ENCODE measurements at regions not wholly inside any gene's neighbourhood (a gene's known extent, or its start where the extent isn't known, plus 50 kb on each side); places are given as distances from the start of the nearest gene placed in this dataset.

- no peak for DNase-seq
Measured at GRCh38 chr5:129821477-129822131, 73.7 kb downstream of the MINAR2 start.

DNA sequence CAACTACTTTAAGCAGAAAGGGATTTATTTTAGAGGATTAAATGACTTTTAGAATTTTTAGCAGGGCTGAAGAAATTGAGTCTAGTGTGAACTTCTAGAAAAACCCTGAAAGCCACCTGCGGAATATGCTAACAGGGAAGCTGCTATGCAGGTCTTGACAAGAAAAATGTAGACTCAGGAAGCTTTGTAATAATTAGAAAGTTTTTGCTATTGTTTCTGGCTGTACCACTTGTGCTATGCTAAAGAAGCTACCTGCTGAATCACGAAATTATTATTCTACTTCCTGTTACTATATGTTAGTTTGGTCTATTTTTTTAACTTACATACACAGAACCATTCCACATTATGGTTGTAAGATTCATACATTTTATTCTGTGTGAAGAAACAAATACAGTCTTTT lies 74.0 kb upstream of the CHSY3 start:
- DNase-seq, result no peak

- DNase-seq, result no peak
Measured at GRCh38 chr5:129836321-129836720, 67.9 kb upstream of the CHSY3 start.

DNA sequence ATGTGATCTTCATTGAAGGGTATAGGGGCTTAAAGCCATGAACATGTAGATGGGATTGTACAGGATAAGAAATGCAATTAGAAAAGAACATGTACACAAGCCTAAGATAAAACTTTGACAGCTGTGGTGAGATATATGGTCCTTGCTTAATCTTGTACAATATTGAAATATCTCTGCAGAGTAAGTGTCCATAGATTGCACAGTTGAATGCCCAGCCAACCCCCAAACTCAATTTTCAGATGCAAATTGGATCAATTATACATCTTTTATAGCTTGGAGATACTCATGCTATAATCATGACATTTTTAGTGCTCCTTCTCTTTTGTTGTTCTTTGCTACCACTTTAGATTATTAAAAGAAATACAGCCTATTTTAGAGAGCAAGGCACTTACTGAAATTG lies 59.5 kb upstream of the CHSY3 start:
- DNase-seq, result no peak

GRCh38 chr5:129852747-129853352 lies 51.4 kb upstream of the CHSY3 start:
- peak; percentile 39 for DNase-seq

GRCh38 chr5:129853588-129853987 lies 50.7 kb upstream of the CHSY3 start:
- no peak for DNase-seq

Data from NCI-H1694 (cell line).